Testis (tissue), 2 donors: ENCODE measurements at regions not wholly inside any gene's neighbourhood (a gene's known extent, or its start where the extent isn't known, plus 50 kb on each side); places are given as distances from the start of the nearest gene placed in this dataset.
"Not testable (repeated sequence)": the region's sequence is repeated elsewhere in the genome, so short reads cannot be mapped to it uniquely, and the experiment has no call there.

Experiments
- CTCF ChIP-seq, 3 experiments: fragments of 450-650 bp in 2 of 3; fragments of 200-600 bp in 1 of 3; sonication (generic) in 1 of 3; IDR thresholded peaks; one replicate each; pipeline ENCODE4 v1.5.1; 2016 to 2019; ENCODE audit warnings: antibody characterized with exemption in 3 of 3, mild to moderate bottlenecking in 2 of 3, moderate library complexity in 1 of 3
- POLR2A ChIP-seq: fragments of 450-650 bp; IDR thresholded peaks from one replicate; pipeline ENCODE4 v1.6.1; 2017; ENCODE audit warnings: antibody characterized with exemption, mild to moderate bottlenecking, moderate library complexity

- TF ChIP-seq CTCF (IDR thresholded peaks at IDR 0.05); POLR2A: not testable (repeated sequence)
Observed at GRCh38 chr20:1742049-1742434, 84.5 kb upstream of the SIRPG start.
